SK-N-SH treated with all-trans-retinoic acid at 6 μM for 48 hours (cell line): ENCODE measurements at regions not wholly inside any gene's neighbourhood (a gene's known extent, or its start where the extent isn't known, plus 50 kb on each side); places are given as distances from the start of the nearest gene placed in this dataset.

Experiments used
- ATAC-seq: fragments of 200-7000 bp; cut with Tn5 transposase; 3 replicates; pipeline ENCODE4 v1.9.1; 2020; ENCODE audit warnings: mild to moderate bottlenecking, moderate library complexity
- ARNTL ChIP-seq: fragments of 450-650 bp; formaldehyde crosslinking; IDR thresholded peaks from 2 replicates; pipeline ENCODE4 v1.5.0; 2020; ENCODE audit warnings: low read depth, mild to moderate bottlenecking, moderate library complexity, borderline replicate concordance
- BACH2 ChIP-seq: fragments of 250-450 bp; sonication (Bioruptor Pico); IDR thresholded peaks from 2 replicates; pipeline ENCODE4 v1.9.0; 2021; ENCODE audit warnings: mild to moderate bottlenecking, borderline replicate concordance
- CREB5 ChIP-seq: fragments of 250-450 bp; sonication (Bioruptor Pico); IDR thresholded peaks from 2 replicates; pipeline ENCODE4 v1.5.1; 2020; ENCODE audit warnings: low read depth, mild to moderate bottlenecking, moderate library complexity
- CSDC2 ChIP-seq: fragments of 250-450 bp; sonication (Bioruptor Pico); IDR thresholded peaks from 2 replicates; pipeline ENCODE4 v1.5.0; 2020; ENCODE audit warnings: mild to moderate bottlenecking, moderate library complexity
- CSRNP3 ChIP-seq: fragments of 250-450 bp; sonication (Bioruptor Pico); IDR thresholded peaks from 2 replicates; pipeline ENCODE4 v1.5.1; 2021; ENCODE audit warnings: mild to moderate bottlenecking, moderate library complexity
- ESRRG ChIP-seq: fragments of 250-450 bp; sonication (Bioruptor Pico); IDR thresholded peaks from 2 replicates; pipeline ENCODE4 v1.6.1; 2021; ENCODE audit warnings: mild to moderate bottlenecking
- GLIS3 ChIP-seq: fragments of 250-450 bp; sonication (Bioruptor Pico); IDR thresholded peaks from 2 replicates; pipeline ENCODE4 v1.5.0; 2020; ENCODE audit warnings: mild to moderate bottlenecking, moderate library complexity
- ISL1 ChIP-seq: fragments of 250-450 bp; sonication (Bioruptor Pico); IDR thresholded peaks from 2 replicates; pipeline ENCODE4 v2.1.2; 2022; ENCODE audit warnings: mild to moderate bottlenecking, moderate library complexity
- OSR1 ChIP-seq: fragments of 250-450 bp; sonication (Bioruptor Pico); IDR thresholded peaks from 2 replicates; pipeline ENCODE4 v1.8.0; 2022; ENCODE audit warnings: moderate library complexity, mild to moderate bottlenecking, inconsistent platforms
- PATZ1 ChIP-seq: fragments of 250-450 bp; sonication (Bioruptor Pico); IDR thresholded peaks from 2 replicates; pipeline ENCODE4 v1.8.0; 2020; ENCODE audit warnings: mild to moderate bottlenecking, moderate library complexity, borderline replicate concordance
- POU6F1 ChIP-seq: fragments of 250-450 bp; sonication (Bioruptor Pico); IDR thresholded peaks from 2 replicates; pipeline ENCODE4 v1.8.0; 2021; ENCODE audit warnings: low read depth, mild to moderate bottlenecking, moderate library complexity, borderline replicate concordance
- PPARA ChIP-seq: fragments of 250-450 bp; sonication (Bioruptor Pico); IDR thresholded peaks from 2 replicates; pipeline ENCODE4 v1.5.0; 2020; ENCODE audit warnings: mild to moderate bottlenecking, borderline replicate concordance
- RARB ChIP-seq: fragments of 250-450 bp; sonication (Bioruptor Pico); IDR thresholded peaks from 2 replicates; pipeline ENCODE4 v1.8.0; 2021; ENCODE audit warnings: mild to moderate bottlenecking, moderate library complexity
- SNAI2 ChIP-seq: fragments of 250-450 bp; sonication (Bioruptor Pico); IDR thresholded peaks from 2 replicates; pipeline ENCODE4 v1.5.0; 2020; ENCODE audit warnings: mild to moderate bottlenecking, moderate library complexity
- TCF4 ChIP-seq: fragments of 250-450 bp; sonication (Bioruptor Pico); IDR thresholded peaks from 2 replicates; pipeline ENCODE4 v1.8.0; 2021; ENCODE audit warnings: mild to moderate bottlenecking, moderate library complexity, borderline replicate concordance
- TOX ChIP-seq: fragments of 250-450 bp; sonication (Bioruptor Pico); IDR thresholded peaks from 2 replicates; pipeline ENCODE4 v1.8.0; 2021; ENCODE audit warnings: mild to moderate bottlenecking, moderate library complexity, borderline replicate concordance
- TSHZ2 ChIP-seq: fragments of 250-450 bp; sonication (Bioruptor Pico); IDR thresholded peaks from 2 replicates; pipeline ENCODE4 v1.5.0; 2020; ENCODE audit warnings: mild to moderate bottlenecking, moderate library complexity
- ZC3H10 ChIP-seq: fragments of 250-450 bp; sonication (Bioruptor Pico); IDR thresholded peaks from 2 replicates; pipeline ENCODE4 v1.5.1; 2021; ENCODE audit warnings: mild to moderate bottlenecking, moderate library complexity
- ZFP3 ChIP-seq: fragments of 250-450 bp; sonication (Bioruptor Pico); IDR thresholded peaks from 2 replicates; pipeline ENCODE4 v1.5.0; 2020; ENCODE audit warnings: mild to moderate bottlenecking, moderate library complexity
- ZFP30 ChIP-seq: fragments of 450-650 bp; formaldehyde crosslinking; IDR thresholded peaks from 2 replicates; pipeline ENCODE4 v1.5.0; 2022; ENCODE audit warnings: mild to moderate bottlenecking, moderate library complexity
- ZNF565 ChIP-seq: fragments of 450-650 bp; formaldehyde crosslinking; conservative IDR thresholded peaks from 2 replicates; pipeline ENCODE4 v1.5.0; 2020; ENCODE audit warnings: low read depth, mild to moderate bottlenecking, moderate library complexity
- ZNF70 ChIP-seq: fragments of 450-650 bp; formaldehyde crosslinking; IDR thresholded peaks from 2 replicates; pipeline ENCODE4 v1.5.0; 2020; ENCODE audit warnings: mild to moderate bottlenecking, moderate library complexity
- ZNF8 ChIP-seq: fragments of 450-650 bp; formaldehyde crosslinking; IDR thresholded peaks from 2 replicates; pipeline ENCODE4 v1.5.0; 2020; ENCODE audit warnings: mild to moderate bottlenecking, moderate library complexity

- no peak for ATAC-seq
- no peak for TF ChIP-seq ZNF565 (CRISPR knock-in tag)
- no peak for TF ChIP-seq ZNF70 (CRISPR knock-in tag)
- TF ChIP-seq GLIS3 (CRISPR knock-in tag), result no peak
- TF ChIP-seq TSHZ2 (CRISPR knock-in tag), result no peak
- TF ChIP-seq ZC3H10 (CRISPR knock-in tag), result no peak
- TF ChIP-seq CSDC2, result no peak
- no peak for TF ChIP-seq PPARA (CRISPR knock-in tag)
- TF ChIP-seq RARB, result no peak
- TF ChIP-seq POU6F1 (CRISPR knock-in tag), result no peak
- TF ChIP-seq OSR1 (CRISPR knock-in tag), result no peak
- TF ChIP-seq ZNF8 (CRISPR knock-in tag), result no peak
- no peak for TF ChIP-seq PATZ1 (CRISPR knock-in tag)
These were observed 269.9 kb upstream of the RGS6 start for GRCh38 chr14:71662291-71662790.

- TF ChIP-seq CREB5 (no peak), SNAI2 (no peak), POU6F1 (CRISPR knock-in tag) (no peak), ISL1 (CRISPR knock-in tag) (peak; percentile 62), BACH2 (CRISPR knock-in tag) (no peak)
- ATAC-seq, result peak; percentile 79
These were observed 267.1 kb upstream of the RGS6 start for GRCh38 chr14:71665157-71665556.

GRCh38 chr14:71665781-71666180, 266.4 kb upstream of the RGS6 start:
- no peak for ATAC-seq
- TF ChIP-seq OSR1 (CRISPR knock-in tag) (no peak), ZNF8 (CRISPR knock-in tag) (no peak), TCF4 (CRISPR knock-in tag) (no peak), ZNF70 (CRISPR knock-in tag) (no peak), TOX (no peak), POU6F1 (CRISPR knock-in tag) (no peak), BACH2 (CRISPR knock-in tag) (no peak), ISL1 (CRISPR knock-in tag) (no peak), ZC3H10 (CRISPR knock-in tag) (no peak), CSDC2 (no peak), ARNTL (no peak), GLIS3 (CRISPR knock-in tag) (no peak), CREB5 (no peak), CSRNP3 (CRISPR knock-in tag) (no peak), ESRRG (no peak), RARB (no peak), SNAI2 (no peak), ZFP3 (no peak), ZNF565 (CRISPR knock-in tag) (no peak), ZFP30 (no peak)
